ENCODE measurements at regions not wholly inside any gene's neighbourhood (a gene's known extent, or its start where the extent isn't known, plus 50 kb on each side); places are given as distances from the start of the nearest gene placed in this dataset.

DNA sequence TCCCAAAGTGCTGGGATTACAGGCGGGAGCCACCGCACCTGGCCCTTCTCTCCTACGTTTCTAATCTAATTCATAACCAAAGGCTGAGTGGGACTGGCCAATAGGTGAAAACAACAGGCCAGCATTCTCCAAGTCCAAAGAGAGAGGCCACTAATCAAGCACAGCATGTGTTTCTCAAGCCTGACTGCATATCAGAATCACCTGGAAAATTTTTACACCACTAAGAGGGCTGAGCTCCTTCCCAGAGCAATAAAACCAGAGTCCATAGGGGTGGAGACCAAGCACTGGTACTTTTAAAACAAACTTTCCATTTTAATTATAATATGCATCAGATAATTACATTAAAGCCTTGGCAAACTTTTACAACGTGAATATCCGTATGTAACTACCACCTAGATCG lies 254.4 kb downstream of the OPA1 start:
- TF ChIP-seq CTCF (IDR thresholded peaks at IDR 0.05) (no peak), POLR2A (IDR thresholded peaks at IDR 0.05) (no peak), POLR2AphosphoS5 (IDR thresholded peaks at IDR 0.05) (no peak), EP300 (IDR thresholded peaks at IDR 0.05) (no peak)

Data from stomach (tissue), 4 donors.